ENCODE measurements at regions not wholly inside any gene's neighbourhood (a gene's known extent, or its start where the extent isn't known, plus 50 kb on each side); places are given as distances from the start of the nearest gene placed in this dataset.

GRCh38 chr6:137652961-137653705 is 158.9 kb upstream of the OLIG3 start:
- Mint-ChIP-seq H3K4me1 (peaks cover 11% of the 10 kb centered on the region), H3K36me3 (no peaks in the 10 kb centered on the region), H3K4me3 (no peak overlapping the region), H3K9me3 (peaks cover 13% of the 10 kb centered on the region), H3K27ac (no peak overlapping the region), H3K27me3 (peaks cover 5% of the 10 kb centered on the region)
- ATAC-seq (ENCODE audit: low read depth) (no peak), DNase-seq (no peak)
- POLR2A ChIA-PET = no interaction called here

DNA sequence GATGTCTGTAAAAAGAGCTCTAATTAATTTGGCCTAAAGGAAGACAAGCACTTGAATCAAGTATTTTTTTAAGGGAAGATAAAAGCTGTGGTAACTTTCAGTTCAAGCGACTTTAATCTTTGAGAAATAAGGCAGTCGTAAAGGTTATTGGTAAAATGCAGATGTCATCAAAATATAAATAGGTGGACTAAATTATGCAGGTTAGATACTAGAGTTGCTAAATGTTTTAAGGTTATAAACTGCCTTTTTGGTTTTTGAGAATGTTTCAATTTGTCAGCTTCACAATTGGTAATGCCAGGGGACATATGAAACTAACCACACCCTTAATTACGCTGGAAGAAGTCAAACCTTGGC is 159.5 kb upstream of the OLIG3 start:
- Mint-ChIP-seq H3K36me3 (no peaks in the 10 kb centered on the region), H3K4me3 (no peak overlapping the region), H3K27me3 (peaks cover 2% of the 10 kb centered on the region), H3K4me1 (peaks cover 11% of the 10 kb centered on the region), H3K9me3 (peaks cover 13% of the 10 kb centered on the region), H3K27ac (no peak overlapping the region)
- POLR2A ChIA-PET = no interaction called here
- ATAC-seq (ENCODE audit: low read depth) = no peak
- no peak for DNase-seq

- ATAC-seq (ENCODE audit: low read depth) (no peak), DNase-seq (no peak)
- POLR2A ChIA-PET = no interaction called here
- no peak overlapping the region for H3K4me3 Mint-ChIP-seq
- H3K4me1 Mint-ChIP-seq = peaks cover 11% of the 10 kb centered on the region
- H3K36me3 Mint-ChIP-seq = no peaks in the 10 kb centered on the region
- peaks cover 2% of the 10 kb centered on the region for H3K27me3 Mint-ChIP-seq
- no peak overlapping the region for H3K27ac Mint-ChIP-seq
- peaks cover 13% of the 10 kb centered on the region for H3K9me3 Mint-ChIP-seq
Observed at GRCh38 chr6:137654365-137654981, 160.3 kb upstream of the OLIG3 start.

DNA sequence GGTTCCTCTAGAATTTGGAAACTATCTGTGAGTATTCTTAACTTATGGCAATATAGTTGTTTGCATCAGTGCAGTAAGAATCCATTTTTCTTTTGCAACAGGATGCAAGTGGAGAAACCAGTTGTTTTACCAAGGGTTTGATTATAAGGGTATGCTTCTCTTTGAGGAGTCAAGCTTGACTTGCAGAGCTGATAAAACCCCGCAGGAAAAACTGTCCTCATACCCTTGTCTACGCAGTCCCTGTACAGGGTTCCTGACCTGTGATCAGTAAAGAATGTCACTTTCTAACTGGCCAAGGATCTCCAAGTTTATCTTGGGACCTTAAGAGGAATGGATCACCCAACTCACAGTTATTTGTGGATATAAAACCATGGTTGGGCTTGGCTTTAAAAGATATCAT is 161.1 kb upstream of the OLIG3 start:
- Mint-ChIP-seq H3K27me3 (no peaks in the 10 kb centered on the region), H3K4me1 (peaks cover 11% of the 10 kb centered on the region), H3K9me3 (peaks cover 13% of the 10 kb centered on the region), H3K27ac (no peak overlapping the region), H3K36me3 (no peaks in the 10 kb centered on the region), H3K4me3 (no peak overlapping the region)
- ATAC-seq (ENCODE audit: low read depth) = no peak
- POLR2A ChIA-PET = no interaction called here
- no peak for DNase-seq

GRCh38 chr6:137656735-137657134 is 162.5 kb upstream of the OLIG3 start:
- Mint-ChIP-seq H3K4me3 (no peak overlapping the region), H3K9me3 (peaks cover 11% of the 10 kb centered on the region), H3K4me1 (peaks cover 13% of the 10 kb centered on the region), H3K27ac (no peak overlapping the region), H3K36me3 (no peaks in the 10 kb centered on the region), H3K27me3 (no peaks in the 10 kb centered on the region)
- DNase-seq = no peak
- POLR2A ChIA-PET = no interaction called here
- ATAC-seq (ENCODE audit: low read depth) = no peak

- Mint-ChIP-seq H3K9me3 (peaks cover 9% of the 10 kb centered on the region), H3K36me3 (no peaks in the 10 kb centered on the region), H3K4me1 (peaks cover 14% of the 10 kb centered on the region), H3K27ac (peak overlapping the region; percentile 3), H3K27me3 (no peaks in the 10 kb centered on the region), H3K4me3 (no peak overlapping the region)
- POLR2A ChIA-PET = no interaction called here
- DNase-seq (no peak), ATAC-seq (ENCODE audit: low read depth) (peak; percentile 74)
Observed at GRCh38 chr6:137657351-137657911, 163.2 kb upstream of the OLIG3 start.

DNA sequence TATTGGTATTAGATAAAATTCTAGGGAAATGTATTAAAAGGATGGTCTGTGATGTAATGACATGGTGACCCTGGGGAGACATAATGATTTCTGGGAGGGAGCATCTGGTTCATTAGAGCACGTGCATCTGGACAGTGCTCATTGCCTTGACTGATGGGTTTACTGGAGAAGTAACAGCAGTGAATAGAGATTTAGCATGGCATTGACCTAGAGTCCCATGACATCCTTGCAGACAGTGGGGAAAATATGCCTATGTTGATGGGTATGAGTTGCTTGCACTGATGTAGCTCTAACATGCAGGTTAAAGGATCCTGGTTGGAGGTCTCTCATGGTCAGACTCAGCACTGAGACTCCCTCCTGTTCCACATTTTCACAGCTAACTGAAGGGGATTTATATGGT is 164.1 kb upstream of the OLIG3 start:
- Mint-ChIP-seq H3K4me3 (no peak overlapping the region), H3K27ac (no peak overlapping the region)

GRCh38 chr6:137659871-137660270 is 165.7 kb upstream of the OLIG3 start:
- no peaks in the 10 kb centered on the region for H3K36me3 Mint-ChIP-seq

More for the DNA sequence above, 164.1 kb upstream of the OLIG3 start:
- H3K9me3 Mint-ChIP-seq = peaks cover 7% of the 10 kb centered on the region
- no peaks in the 10 kb centered on the region for H3K27me3 Mint-ChIP-seq
- H3K4me1 Mint-ChIP-seq = peaks cover 14% of the 10 kb centered on the region
- ATAC-seq (ENCODE audit: low read depth) = no peak
- POLR2A ChIA-PET = no interaction called here
- no peaks in the 10 kb centered on the region for H3K36me3 Mint-ChIP-seq
- DNase-seq = no peak

GRCh38 chr6:137660296-137660731 is 166.1 kb upstream of the OLIG3 start:
- H3K4me3 Mint-ChIP-seq = no peak overlapping the region
- no peak overlapping the region for H3K27ac Mint-ChIP-seq
- H3K4me1 Mint-ChIP-seq = peaks cover 14% of the 10 kb centered on the region
- ATAC-seq (ENCODE audit: low read depth) (no peak), DNase-seq (no peak)
- peaks cover 3% of the 10 kb centered on the region for H3K9me3 Mint-ChIP-seq
- no peaks in the 10 kb centered on the region for H3K27me3 Mint-ChIP-seq
- POLR2A ChIA-PET = no interaction called here
- H3K36me3 Mint-ChIP-seq = no peaks in the 10 kb centered on the region

More at GRCh38 chr6:137659871-137660270, 165.7 kb upstream of the OLIG3 start:
- Mint-ChIP-seq H3K27ac (no peak overlapping the region), H3K27me3 (no peaks in the 10 kb centered on the region), H3K9me3 (peaks cover 4% of the 10 kb centered on the region), H3K4me1 (peaks cover 14% of the 10 kb centered on the region), H3K4me3 (no peak overlapping the region)
- ATAC-seq (ENCODE audit: low read depth) (no peak), DNase-seq (no peak)
- POLR2A ChIA-PET = no interaction called here

GRCh38 chr6:137661601-137662000 is 167.4 kb upstream of the OLIG3 start:
- H3K9me3 Mint-ChIP-seq = no peaks in the 10 kb centered on the region
- H3K27me3 Mint-ChIP-seq = no peaks in the 10 kb centered on the region
- H3K27ac Mint-ChIP-seq = no peak overlapping the region
- no peak overlapping the region for H3K4me3 Mint-ChIP-seq
- POLR2A ChIA-PET = no interaction called here
- no peaks in the 10 kb centered on the region for H3K36me3 Mint-ChIP-seq
- no peak for ATAC-seq (ENCODE audit: low read depth)
- H3K4me1 Mint-ChIP-seq = peaks cover 19% of the 10 kb centered on the region
- DNase-seq = peak; percentile 41

DNA sequence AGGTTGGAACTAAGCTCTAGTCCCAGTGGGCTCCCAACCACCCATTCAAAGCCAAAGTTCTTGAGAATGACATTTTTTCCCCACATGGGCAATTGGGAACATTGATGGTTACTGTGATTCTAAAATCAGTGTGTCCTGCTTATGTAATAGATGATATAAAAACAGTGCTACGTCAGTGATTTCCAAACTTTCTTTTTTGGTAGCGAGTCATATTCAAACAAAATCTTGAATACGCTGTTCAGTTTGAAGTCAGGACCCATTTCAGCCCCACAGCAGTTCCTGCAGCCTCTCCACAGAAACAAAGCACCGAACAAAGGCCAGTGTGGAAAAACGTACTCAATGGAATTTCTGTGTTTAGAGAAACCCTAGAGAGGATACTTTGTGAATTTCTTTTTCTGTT is 170.0 kb upstream of the OLIG3 start:
- H3K27me3 Mint-ChIP-seq = no peaks in the 10 kb centered on the region
- POLR2A ChIA-PET = no interaction called here
- peaks cover 2% of the 10 kb centered on the region for H3K36me3 Mint-ChIP-seq
- no peaks in the 10 kb centered on the region for H3K9me3 Mint-ChIP-seq
- no peak for DNase-seq
- ATAC-seq (ENCODE audit: low read depth) = no peak
- H3K27ac Mint-ChIP-seq = no peak overlapping the region
- peaks cover 10% of the 10 kb centered on the region for H3K4me1 Mint-ChIP-seq
- no peak overlapping the region for H3K4me3 Mint-ChIP-seq

- DNase-seq (no peak), ATAC-seq (ENCODE audit: low read depth) (no peak)
- no peaks in the 10 kb centered on the region for H3K9me3 Mint-ChIP-seq
- H3K4me1 Mint-ChIP-seq = peaks cover 10% of the 10 kb centered on the region
- H3K36me3 Mint-ChIP-seq = peaks cover 5% of the 10 kb centered on the region
- H3K27me3 Mint-ChIP-seq = peaks cover 2% of the 10 kb centered on the region
- POLR2A ChIA-PET = interaction anchor here (1.2 kb wide), 1 partner anchor 39 kb away, joined by 4 read pairs; no protein-coding TSS in a partner anchor
- H3K4me3 Mint-ChIP-seq = no peak overlapping the region
- no peak overlapping the region for H3K27ac Mint-ChIP-seq
Observed at GRCh38 chr6:137665342-137665934, 171.2 kb upstream of the OLIG3 start.

- peaks cover 7% of the 10 kb centered on the region for H3K27me3 Mint-ChIP-seq
- H3K4me3 Mint-ChIP-seq = peak overlapping the region; percentile 7
- ATAC-seq (ENCODE audit: low read depth) (peak; percentile 26), DNase-seq (no peak)
- POLR2A ChIA-PET = no interaction called here
- H3K4me1 Mint-ChIP-seq = peaks cover 10% of the 10 kb centered on the region
- peaks cover 5% of the 10 kb centered on the region for H3K36me3 Mint-ChIP-seq
- H3K9me3 Mint-ChIP-seq = no peaks in the 10 kb centered on the region
- no peak overlapping the region for H3K27ac Mint-ChIP-seq
Observed at GRCh38 chr6:137666202-137666774, 172.1 kb upstream of the OLIG3 start.
